ENCODE measurements at regions not wholly inside any gene's neighbourhood (a gene's known extent, or its start where the extent isn't known, plus 50 kb on each side); places are given as distances from the start of the nearest gene placed in this dataset.

DNA sequence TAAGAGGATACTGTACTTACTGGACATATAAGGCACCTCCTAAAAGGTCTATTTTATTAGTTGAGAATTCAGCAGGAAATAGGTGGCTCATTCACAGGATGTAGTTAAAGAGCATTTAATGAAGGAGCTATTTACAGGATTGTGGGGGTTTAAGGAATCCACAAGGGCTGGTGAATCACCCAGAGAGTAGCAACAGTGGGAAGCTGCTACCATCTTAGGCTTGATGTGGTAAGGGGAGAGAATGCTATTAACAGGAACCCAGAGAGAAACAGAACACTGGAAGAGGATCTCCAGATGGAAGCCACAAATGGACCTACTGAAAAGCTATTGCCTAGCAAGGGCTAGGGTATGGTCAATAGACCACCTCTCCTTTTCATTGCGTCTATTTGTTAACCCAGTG, 52.0 kb upstream of the COL11A1 start:
- Histone ChIP-seq H3K9me3 (peaks cover 1% of the 10 kb centered on the region; the same call in 1 of the 2 replicates), H3K27me3 (ENCODE audit: low read depth) (no peaks in the 10 kb centered on the region), H3K4me3 (no peak overlapping the region), H3K4me1 (no peaks in the 10 kb centered on the region), H3K36me3 (replicated peaks) (no peaks in the 10 kb centered on the region)
- no peak for DNase-seq (ENCODE audit: low spot score in 2 of 2)
- in situ Hi-C loops (cut with MboI; ENCODE audit: low sequenced_read_pairs), result no loop called here

Measured in HAP-1 (cell line).